CD4-positive, alpha-beta T cell treated with Interleukin-12 subunit alpha and Interleukin-12 subunit beta, for 1 hour (primary cell): ENCODE measurements at regions not wholly inside any gene's neighbourhood (a gene's known extent, or its start where the extent isn't known, plus 50 kb on each side); places are given as distances from the start of the nearest gene placed in this dataset.
"Not testable (repeated sequence)": the region's sequence is repeated elsewhere in the genome, so short reads cannot be mapped to it uniquely, and the experiment has no call there.

ENCODE experiments used
- DNase-seq: peaks from one replicate; pipeline ENCODE4 v3.0.0-alpha.2; 2020

GRCh38 chr6:163889904-163890514, 475.5 kb downstream of the QKI start:
- no peak for DNase-seq

- no peak for DNase-seq
Observed at GRCh38 chr6:163888030-163888819, 473.7 kb downstream of the QKI start.

DNA sequence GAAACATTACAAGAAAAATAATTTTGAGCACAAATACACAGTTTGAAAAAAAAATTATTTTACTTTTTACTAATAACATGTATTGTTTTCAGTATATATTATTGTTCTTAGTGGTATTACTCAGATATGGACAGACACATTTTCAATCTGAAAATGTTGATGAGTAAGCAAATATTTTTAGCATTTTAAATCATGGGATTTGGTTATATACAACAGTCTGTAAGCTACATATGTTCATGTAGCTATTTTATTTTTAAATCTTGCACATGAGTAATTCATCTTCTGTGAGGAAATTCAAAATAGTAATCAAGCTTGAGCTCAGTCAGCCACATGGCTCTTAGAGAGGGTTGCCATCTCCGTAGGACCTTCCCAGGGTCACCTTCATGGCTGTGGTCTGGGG, 471.9 kb downstream of the QKI start:
- DNase-seq: no peak

DNA sequence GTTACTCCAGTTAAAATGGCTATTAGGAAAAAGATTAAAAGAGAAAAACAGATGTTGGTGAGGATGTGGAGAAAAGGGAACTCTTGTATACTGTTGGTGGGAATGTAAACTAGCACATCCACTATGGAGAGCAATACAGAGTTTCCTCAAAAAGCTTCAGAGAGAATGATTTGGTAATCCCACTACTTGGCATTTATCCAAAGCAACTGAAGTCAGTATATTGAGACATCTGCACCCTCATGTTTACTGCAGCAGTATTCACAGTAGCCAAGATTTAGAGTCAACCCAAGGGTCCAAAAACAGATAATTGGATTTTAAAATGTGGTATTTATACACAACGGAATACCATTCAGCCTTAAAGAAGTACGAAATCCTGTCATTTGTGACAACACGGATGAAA, 469.5 kb downstream of the QKI start:
- no peak for DNase-seq

GRCh38 chr6:163878698-163879097, 464.2 kb downstream of the QKI start:
- DNase-seq: no peak

DNA sequence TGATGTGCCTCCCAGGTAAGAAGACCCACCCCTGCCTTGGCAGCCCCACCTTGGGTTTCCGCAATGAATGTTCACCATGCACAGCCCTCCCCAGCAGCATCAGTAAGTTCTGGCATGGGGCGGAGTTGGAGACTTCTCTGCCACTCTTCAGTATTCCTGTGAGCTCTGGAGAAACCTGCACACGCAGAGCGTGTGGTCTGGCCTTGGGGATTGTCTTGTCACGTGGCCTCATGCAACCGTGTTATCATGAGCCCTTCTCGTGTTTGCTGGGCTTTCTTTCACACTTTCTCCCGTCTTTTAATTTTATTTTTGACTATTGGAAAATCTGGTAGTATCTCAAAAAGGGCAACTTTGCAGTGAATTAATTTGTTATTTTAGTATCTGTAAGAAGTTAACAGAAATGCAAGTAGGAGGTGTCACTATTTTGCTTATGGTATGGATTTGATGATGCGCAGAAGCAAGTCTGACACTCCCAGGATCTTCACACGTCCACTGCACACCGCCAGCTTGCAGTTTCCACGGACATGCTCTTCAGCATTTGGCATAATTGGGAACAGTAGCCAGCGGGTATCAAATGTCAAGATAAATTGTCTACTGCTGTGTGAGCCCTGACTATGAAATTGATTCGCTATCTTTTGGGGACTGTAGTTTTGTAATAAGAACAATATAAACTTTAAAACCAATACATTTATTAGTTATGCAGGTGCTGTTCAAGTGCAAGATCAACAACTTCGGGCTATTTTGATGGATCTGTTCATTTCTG, 463.5 kb downstream of the QKI start:
- no peak for DNase-seq

GRCh38 chr6:163876391-163876790, 461.9 kb downstream of the QKI start:
- no peak for DNase-seq

DNA sequence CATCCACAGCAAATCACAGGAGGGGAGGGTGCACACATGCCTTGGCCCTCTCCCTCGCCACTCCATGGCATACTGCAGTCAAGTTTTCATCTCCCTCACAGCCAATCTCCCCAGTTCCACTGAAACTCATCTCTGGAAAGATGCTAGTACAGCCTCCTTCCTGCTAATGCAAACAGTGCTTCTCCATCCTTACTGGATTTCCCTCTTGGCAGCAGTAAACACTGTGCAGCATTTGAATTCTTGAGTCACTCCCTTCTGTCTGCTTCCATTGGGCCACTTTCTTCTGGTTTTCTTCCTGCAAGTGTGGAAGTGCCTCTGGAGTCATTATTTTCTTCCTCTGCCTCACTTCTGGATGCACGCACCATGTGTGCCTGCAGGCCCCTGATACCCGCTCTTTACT, 460.3 kb downstream of the QKI start:
- no peak for DNase-seq

- no peak for DNase-seq
Observed at GRCh38 chr6:163872335-163872734, 457.8 kb downstream of the QKI start.

GRCh38 chr6:163871616-163872015, 457.1 kb downstream of the QKI start:
- no peak for DNase-seq

DNA sequence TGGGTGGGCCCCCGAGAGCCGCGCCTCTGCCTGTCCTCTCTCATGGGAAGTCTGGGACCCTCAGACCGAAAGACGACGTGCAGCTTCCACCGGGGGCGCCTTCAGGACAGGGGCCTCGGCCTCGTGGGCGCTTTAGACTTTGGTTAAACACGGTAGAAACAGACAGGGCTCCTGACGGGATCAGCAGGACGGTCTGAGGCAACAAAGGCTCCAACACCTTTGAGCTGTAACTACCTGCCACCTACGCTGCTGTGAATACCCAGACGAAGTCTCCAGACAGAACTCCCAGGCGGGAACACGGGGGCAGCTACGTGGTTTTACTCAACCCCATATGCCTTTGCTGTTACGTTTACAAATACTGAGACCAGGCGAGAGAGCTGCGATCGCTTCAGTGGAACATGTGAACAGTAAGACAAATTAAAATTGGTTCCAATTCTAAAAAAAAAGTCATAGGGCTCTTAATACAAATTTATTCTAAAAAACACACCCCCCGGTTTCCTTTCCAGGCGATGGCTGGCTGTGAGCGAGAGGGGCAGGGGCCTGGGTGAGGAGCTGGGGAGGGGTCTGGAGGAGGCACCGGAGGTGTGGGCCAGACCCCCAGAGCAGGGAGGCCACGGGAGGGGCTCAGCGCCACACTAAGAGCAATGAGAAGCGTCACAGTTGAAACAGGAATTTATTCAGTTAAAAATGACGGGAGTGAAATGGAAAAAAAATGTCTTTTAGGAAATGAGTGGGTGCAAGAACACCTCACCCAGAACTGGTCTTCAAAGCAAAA, 453.2 kb downstream of the QKI start:
- DNase-seq: no peak

- no peak for DNase-seq
Observed at GRCh38 chr6:163866192-163866591, 451.7 kb downstream of the QKI start.

DNA sequence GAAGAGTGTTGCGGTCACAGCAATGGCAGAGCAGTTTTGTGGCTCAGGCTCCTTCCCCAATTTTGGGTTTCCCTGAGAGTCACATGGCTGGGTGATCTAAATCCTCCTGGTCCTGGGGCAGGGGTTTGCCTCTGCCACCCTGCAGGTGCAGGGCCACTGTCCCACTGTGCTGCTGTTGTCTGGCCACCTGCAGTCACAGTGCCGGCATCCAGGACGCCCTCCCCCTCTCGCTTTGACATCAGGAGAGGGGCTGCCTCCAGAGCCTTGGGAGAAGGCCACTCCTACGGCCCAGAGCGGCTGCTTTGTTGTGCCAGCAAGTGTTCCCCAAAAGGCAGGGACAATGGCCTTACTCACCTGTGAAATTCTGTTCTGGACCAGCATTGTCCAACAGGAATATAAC, 449.0 kb downstream of the QKI start:
- DNase-seq: no peak

- DNase-seq: no peak
Observed at GRCh38 chr6:163862701-163863100, 448.2 kb downstream of the QKI start.

DNA sequence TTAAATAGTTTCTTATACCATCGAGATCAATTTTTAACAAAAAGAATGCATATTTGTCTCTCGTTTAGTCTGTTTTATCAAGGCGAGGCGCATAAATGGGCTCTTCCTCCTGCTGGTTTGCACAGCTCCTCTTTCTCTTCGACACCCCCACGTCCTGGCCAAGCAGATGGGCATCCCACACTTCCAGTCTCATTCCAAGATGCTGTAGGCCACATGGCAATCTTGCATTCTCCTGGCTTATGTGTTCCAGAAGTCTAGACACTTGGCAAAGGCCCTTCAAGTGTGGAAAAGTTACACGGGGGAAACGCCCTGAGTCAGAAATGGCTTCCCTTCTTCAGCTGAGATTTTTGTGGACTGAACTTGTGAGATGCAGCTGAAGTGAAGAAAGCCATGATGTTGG, 447.1 kb downstream of the QKI start:
- DNase-seq: no peak

GRCh38 chr6:163860287-163861081, 446.0 kb downstream of the QKI start:
- DNase-seq: no peak

DNA sequence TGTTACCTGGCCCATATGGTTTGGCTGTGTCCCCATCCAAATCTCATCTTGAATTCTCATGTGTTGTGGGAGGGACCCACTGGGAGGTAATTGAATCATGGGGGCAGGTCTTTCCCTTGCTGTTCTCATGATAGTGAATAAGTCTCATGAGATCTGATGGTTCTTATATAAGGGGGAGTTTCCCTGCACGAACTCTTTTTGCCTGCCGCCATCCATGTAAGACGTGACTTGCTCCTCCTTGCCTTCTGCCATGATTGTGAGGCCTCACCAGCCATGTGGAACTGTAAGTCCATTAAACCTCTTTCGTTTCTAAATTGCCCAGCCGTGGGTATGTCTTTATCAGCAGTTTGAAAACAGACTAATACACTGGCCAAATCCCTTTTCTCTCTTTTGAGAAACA, 444.4 kb downstream of the QKI start:
- DNase-seq: not testable (repeated sequence)

DNA sequence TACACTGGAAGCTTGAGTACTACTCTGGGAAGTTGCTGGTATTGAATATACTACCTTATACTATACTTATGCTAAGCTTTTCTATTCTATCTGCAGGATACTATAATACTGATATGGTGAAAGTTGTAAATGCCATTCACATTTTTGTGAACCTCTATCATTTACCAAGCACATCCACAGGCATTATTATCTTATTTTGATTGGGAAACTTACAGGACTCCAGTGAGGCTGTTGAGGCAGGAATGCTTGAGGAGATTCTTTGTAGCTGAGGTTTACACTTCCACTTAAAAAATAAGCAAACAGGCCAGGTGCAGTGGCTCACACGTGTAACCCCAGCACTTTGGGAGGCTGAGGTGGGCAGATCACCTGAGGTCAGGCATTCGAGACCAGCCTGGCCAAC, 442.9 kb downstream of the QKI start:
- DNase-seq: no peak

GRCh38 chr6:163850874-163851273, 436.4 kb downstream of the QKI start:
- DNase-seq: no peak

GRCh38 chr6:163844761-163845160, 430.2 kb downstream of the QKI start:
- no peak for DNase-seq

DNA sequence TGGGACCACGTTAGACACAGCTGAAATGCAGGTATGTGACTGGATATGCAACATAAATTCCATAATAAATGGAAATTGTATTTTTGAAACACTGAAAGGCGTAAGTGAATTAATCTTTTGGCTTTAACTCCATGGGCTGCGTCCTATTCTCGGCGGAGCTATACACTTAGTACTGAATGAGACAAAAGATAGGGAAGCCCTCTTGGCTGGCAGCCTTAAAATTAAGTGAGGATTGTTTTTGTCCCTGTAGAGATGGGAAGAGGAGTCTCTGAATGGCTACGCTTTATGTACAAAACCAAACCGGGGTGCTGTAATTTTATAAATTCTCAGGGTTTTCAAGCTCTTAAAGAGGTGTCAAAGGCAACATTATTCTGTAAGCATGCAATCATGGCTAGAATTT, 429.8 kb downstream of the QKI start:
- DNase-seq: no peak

GRCh38 chr6:163843218-163843617, 428.7 kb downstream of the QKI start:
- no peak for DNase-seq
